ENCODE measurements at regions not wholly inside any gene's neighbourhood (a gene's known extent, or its start where the extent isn't known, plus 50 kb on each side); places are given as distances from the start of the nearest gene placed in this dataset.

DNA sequence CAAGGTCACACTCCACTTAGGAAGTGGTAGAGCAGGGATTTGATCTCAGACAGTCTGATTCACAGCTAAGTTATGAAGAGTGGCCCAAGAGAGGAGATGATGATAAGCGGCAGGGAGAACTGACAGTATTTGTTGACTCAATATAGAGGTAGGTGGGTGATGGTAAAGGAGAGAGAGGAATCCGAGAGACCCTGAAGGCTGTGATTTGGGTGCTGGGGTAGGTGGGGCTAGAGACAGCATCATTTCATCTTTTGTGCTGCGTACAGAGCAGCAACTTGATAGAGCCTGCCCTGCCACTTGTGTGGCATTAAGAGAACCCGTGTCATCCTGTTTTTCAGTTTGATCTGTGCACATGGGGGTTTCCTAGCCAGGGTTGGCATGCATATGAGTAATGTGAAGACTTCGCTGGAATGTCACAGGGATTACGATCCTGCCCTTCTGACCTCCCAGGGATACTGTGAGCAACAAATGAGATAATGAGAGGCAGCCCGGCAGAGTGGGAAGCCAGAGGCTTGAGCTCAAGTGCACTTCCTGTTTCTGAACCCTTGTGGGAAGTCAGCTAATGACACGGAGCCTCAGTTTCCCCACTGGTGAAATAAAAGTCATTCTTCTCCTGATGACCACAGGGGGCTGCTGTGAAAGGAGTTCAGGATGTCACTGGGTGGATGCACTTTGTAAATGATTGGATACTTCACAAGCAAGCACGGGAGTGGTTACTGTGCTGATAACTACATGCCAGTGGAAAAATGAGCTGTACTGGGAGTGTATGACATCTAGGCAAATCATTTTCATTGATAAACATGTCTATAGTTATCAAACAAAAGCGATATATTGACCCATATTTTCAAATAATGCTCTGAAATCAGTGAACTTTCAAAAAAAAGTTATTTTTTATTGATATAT is 59.5 kb upstream of the IGF1 start:
- TF ChIP-seq ZNF274 (IDR thresholded peaks at IDR 0.05; ENCODE audit: low read depth, low read length) (no peak), YY1 (IDR thresholded peaks at IDR 0.05; ENCODE audit: insufficient read depth, insufficient read length) (no peak), SUZ12 (IDR thresholded peaks at IDR 0.05; ENCODE audit: extremely low read depth, insufficient read depth, insufficient read length) (no peak)
- Histone ChIP-seq H3K27me3 (ENCODE audit: insufficient read depth, insufficient read length) (no peaks in the 10 kb centered on the region), H3K9ac (ENCODE audit: insufficient read length, low read depth) (no peak overlapping the region), H3K4me3 (ENCODE audit: insufficient read length, low read depth) (no peak overlapping the region), H3K36me3 (ENCODE audit: insufficient read depth, insufficient read length, low read length) (no peaks in the 10 kb centered on the region), H3K9me3 (ENCODE audit: insufficient read depth, low read length) (no peaks in the 10 kb centered on the region), H3K4me1 (ENCODE audit: insufficient read depth, insufficient read length) (no peaks in the 10 kb centered on the region)
- DNase-seq (ENCODE audit: low read depth, low spot score): peak; percentile 16

DNA sequence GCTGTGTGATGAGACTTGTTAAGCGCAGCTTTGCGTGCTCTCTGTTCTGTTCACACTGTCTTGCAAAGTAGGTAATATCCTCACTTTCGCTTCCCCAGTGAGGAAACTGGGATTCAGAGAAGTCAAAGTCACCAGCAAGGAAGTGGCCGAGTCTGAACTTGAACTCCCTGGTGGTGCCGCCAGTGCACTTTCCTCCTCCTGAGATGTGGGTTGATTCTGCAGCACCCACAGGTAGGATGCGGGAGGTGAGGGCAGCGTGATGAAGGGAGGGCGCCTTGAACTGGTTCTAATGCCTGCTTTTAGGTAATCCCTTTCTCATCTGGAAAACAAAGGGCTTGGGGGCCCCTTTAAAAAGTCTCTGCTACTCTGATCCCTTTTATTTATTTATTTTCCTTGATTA is 54.9 kb upstream of the IGF1 start:
- no peak for TF ChIP-seq SUZ12 (IDR thresholded peaks at IDR 0.05; ENCODE audit: extremely low read depth, insufficient read depth, insufficient read length)
- no peak for TF ChIP-seq ZNF274 (IDR thresholded peaks at IDR 0.05; ENCODE audit: low read depth, low read length)
- TF ChIP-seq YY1 (IDR thresholded peaks at IDR 0.05; ENCODE audit: insufficient read depth, insufficient read length): no peak
- DNase-seq (ENCODE audit: low read depth, low spot score): no peak
- no peaks in the 10 kb centered on the region for H3K4me1 ChIP-seq (ENCODE audit: insufficient read depth, insufficient read length)
- H3K9me3 ChIP-seq (ENCODE audit: insufficient read depth, low read length): no peaks in the 10 kb centered on the region
- H3K36me3 ChIP-seq (ENCODE audit: insufficient read depth, insufficient read length, low read length): no peaks in the 10 kb centered on the region
- no peak overlapping the region for H3K4me3 ChIP-seq (ENCODE audit: insufficient read length, low read depth)
- no peaks in the 10 kb centered on the region for H3K27me3 ChIP-seq (ENCODE audit: insufficient read depth, insufficient read length)
- no peak overlapping the region for H3K9ac ChIP-seq (ENCODE audit: insufficient read length, low read depth)

DNA sequence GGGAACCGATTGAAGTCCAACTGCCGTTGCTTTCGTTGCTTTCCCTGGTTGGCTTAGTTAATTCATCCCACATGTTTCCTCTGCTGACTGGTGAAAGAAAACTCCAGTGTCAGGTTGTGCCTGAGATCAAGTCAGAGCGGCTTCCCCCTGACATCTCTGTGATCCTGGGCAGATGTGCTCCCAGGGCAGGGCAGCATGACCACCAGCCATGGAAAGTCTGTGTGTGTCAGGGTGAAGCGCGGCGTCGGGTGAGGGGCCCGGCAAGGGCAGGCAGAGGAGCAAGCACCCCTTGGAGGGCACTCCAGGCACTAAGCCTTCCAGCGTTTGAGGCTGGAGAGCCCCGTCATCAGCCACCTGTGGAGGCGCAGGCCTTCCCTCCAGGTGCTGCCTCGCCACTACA is 54.5 kb upstream of the IGF1 start:
- Histone ChIP-seq H3K9me3 (ENCODE audit: insufficient read depth, low read length) (no peaks in the 10 kb centered on the region), H3K27me3 (ENCODE audit: insufficient read depth, insufficient read length) (no peaks in the 10 kb centered on the region), H3K4me3 (ENCODE audit: insufficient read length, low read depth) (no peak overlapping the region), H3K9ac (ENCODE audit: insufficient read length, low read depth) (no peak overlapping the region), H3K4me1 (ENCODE audit: insufficient read depth, insufficient read length) (no peaks in the 10 kb centered on the region), H3K36me3 (ENCODE audit: insufficient read depth, insufficient read length, low read length) (no peaks in the 10 kb centered on the region)
- TF ChIP-seq ZNF274 (IDR thresholded peaks at IDR 0.05; ENCODE audit: low read depth, low read length) (no peak), SUZ12 (IDR thresholded peaks at IDR 0.05; ENCODE audit: extremely low read depth, insufficient read depth, insufficient read length) (no peak), YY1 (IDR thresholded peaks at IDR 0.05; ENCODE audit: insufficient read depth, insufficient read length) (no peak)
- no peak for DNase-seq (ENCODE audit: low read depth, low spot score)

DNA sequence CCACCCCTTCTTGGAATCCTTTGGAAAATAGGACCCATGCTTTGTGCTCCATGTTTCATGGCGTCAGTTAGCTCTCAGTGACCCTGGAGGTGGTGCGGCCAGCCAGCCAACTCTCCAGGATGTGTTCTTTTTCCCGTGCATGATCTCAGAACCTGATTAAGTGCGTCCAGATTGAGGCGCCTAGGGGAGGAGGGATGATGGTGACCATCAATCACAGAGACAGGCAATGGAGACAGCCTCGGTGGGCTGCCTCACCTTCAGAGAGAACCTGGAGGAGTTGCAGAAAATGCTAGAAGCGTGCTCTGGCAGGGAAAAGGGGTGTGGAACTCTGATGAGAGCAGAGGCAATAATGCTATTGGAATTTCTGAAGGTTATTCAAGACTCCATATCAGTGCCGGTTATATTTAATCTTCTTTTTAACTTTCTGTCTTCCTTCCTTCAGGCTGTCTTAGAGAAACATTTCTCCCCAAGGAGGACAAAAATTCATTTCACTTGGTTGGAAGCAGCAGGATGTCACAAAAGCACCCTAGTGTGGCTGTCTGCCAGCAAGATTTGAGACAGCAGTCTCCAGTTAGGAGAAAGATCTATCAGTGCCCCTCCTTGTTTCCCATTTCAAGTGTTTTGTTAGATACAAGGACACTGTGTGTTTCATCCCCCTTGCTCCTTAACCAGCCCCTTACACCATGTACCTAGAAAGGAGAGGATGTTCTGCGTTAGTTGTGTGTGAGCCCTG is 53.3 kb upstream of the IGF1 start:
- no peaks in the 10 kb centered on the region for H3K27me3 ChIP-seq (ENCODE audit: insufficient read depth, insufficient read length)
- TF ChIP-seq SUZ12 (IDR thresholded peaks at IDR 0.05; ENCODE audit: extremely low read depth, insufficient read depth, insufficient read length) (no peak), YY1 (IDR thresholded peaks at IDR 0.05; ENCODE audit: insufficient read depth, insufficient read length) (no peak), ZNF274 (IDR thresholded peaks at IDR 0.05; ENCODE audit: low read depth, low read length) (no peak)
- no peaks in the 10 kb centered on the region for H3K4me1 ChIP-seq (ENCODE audit: insufficient read depth, insufficient read length)
- no peaks in the 10 kb centered on the region for H3K36me3 ChIP-seq (ENCODE audit: insufficient read depth, insufficient read length, low read length)
- no peaks in the 10 kb centered on the region for H3K9me3 ChIP-seq (ENCODE audit: insufficient read depth, low read length)
- no peak for DNase-seq (ENCODE audit: low read depth, low spot score)
- no peak overlapping the region for H3K4me3 ChIP-seq (ENCODE audit: insufficient read length, low read depth)
- H3K9ac ChIP-seq (ENCODE audit: insufficient read length, low read depth): no peak overlapping the region
